ENCODE measurements at regions not wholly inside any gene's neighbourhood (a gene's known extent, or its start where the extent isn't known, plus 50 kb on each side); places are given as distances from the start of the nearest gene placed in this dataset.

DNA sequence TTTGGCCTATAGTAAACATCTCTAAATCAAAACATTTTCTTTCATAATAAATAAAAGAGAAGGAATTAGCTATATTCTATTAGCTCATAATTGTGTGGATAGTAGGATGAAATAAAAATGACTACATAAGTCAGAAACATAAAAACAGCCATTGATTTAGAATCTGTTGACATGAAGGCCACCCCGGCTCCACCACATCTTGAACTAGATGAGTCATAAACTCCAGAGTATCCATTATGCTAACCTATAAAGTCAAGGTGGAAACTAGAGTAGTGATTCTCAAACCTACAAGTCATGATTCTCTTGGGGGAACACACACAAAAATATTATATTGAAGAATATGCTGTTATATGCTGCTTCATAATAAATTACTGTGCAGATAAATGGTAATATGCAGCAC is 831.0 kb downstream of the TUSC7 start:
- TF ChIP-seq, protein P1, sequence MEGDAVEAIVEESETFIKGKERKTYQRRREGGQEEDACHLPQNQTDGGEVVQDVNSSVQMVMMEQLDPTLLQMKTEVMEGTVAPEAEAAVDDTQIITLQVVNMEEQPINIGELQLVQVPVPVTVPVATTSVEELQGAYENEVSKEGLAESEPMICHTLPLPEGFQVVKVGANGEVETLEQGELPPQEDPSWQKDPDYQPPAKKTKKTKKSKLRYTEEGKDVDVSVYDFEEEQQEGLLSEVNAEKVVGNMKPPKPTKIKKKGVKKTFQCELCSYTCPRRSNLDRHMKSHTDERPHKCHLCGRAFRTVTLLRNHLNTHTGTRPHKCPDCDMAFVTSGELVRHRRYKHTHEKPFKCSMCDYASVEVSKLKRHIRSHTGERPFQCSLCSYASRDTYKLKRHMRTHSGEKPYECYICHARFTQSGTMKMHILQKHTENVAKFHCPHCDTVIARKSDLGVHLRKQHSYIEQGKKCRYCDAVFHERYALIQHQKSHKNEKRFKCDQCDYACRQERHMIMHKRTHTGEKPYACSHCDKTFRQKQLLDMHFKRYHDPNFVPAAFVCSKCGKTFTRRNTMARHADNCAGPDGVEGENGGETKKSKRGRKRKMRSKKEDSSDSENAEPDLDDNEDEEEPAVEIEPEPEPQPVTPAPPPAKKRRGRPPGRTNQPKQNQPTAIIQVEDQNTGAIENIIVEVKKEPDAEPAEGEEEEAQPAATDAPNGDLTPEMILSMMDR (IDR thresholded peaks at IDR 0.05; ENCODE audit: low read depth, low read length): no peak
- TF ChIP-seq POLR2A (IDR thresholded peaks at IDR 0.05; ENCODE audit: extremely low read depth, insufficient read length): no peak
